HS-27A (cell line): ENCODE measurements at regions not wholly inside any gene's neighbourhood (a gene's known extent, or its start where the extent isn't known, plus 50 kb on each side); places are given as distances from the start of the nearest gene placed in this dataset.
"Not testable (repeated sequence)": the region's sequence is repeated elsewhere in the genome, so short reads cannot be mapped to it uniquely, and the experiment has no call there.

Experiments used
- DNase-seq: peaks from one replicate; pipeline ENCODE4 v3.0.0-alpha.2; 2012; ENCODE audit warnings: low read depth, missing footprints

GRCh38 chr12:9308745-9309144 is 100.5 kb upstream of the PZP start:
- not testable (repeated sequence) for DNase-seq

GRCh38 chr12:9308163-9308562 is 100.0 kb upstream of the PZP start:
- DNase-seq: not testable (repeated sequence)

- DNase-seq: not testable (repeated sequence)
Observed at GRCh38 chr12:9307255-9307654, 99.1 kb upstream of the PZP start.

GRCh38 chr12:9306004-9306403 is 97.8 kb upstream of the PZP start:
- DNase-seq: not testable (repeated sequence)

- DNase-seq: not testable (repeated sequence)
Observed at GRCh38 chr12:9304540-9304939, 96.3 kb upstream of the PZP start.

- DNase-seq: not testable (repeated sequence)
Observed at GRCh38 chr12:9295872-9296271, 87.7 kb upstream of the PZP start.

- not testable (repeated sequence) for DNase-seq
Observed at GRCh38 chr12:9294072-9294620, 86.0 kb upstream of the PZP start.

GRCh38 chr12:9293391-9293790 is 85.2 kb upstream of the PZP start:
- DNase-seq: not testable (repeated sequence)

GRCh38 chr12:9289984-9290383 is 81.8 kb upstream of the PZP start:
- not testable (repeated sequence) for DNase-seq

- DNase-seq: not testable (repeated sequence)
Observed at GRCh38 chr12:9284724-9285123, 76.5 kb upstream of the PZP start.

GRCh38 chr12:9284197-9284596 is 76.0 kb upstream of the PZP start:
- not testable (repeated sequence) for DNase-seq

- DNase-seq: peak; percentile 23
Observed at GRCh38 chr12:9283346-9284095, 75.3 kb upstream of the PZP start.

GRCh38 chr12:9276990-9277389 is 68.8 kb upstream of the PZP start:
- no peak for DNase-seq

GRCh38 chr12:9273276-9273675 is 65.1 kb upstream of the PZP start:
- DNase-seq: peak; percentile 9

- no peak for DNase-seq
Observed at GRCh38 chr12:9271875-9272274, 63.7 kb upstream of the PZP start.

- no peak for DNase-seq
Observed at GRCh38 chr12:9264546-9264945, 56.4 kb upstream of the PZP start.

GRCh38 chr12:9260931-9261330 is 52.7 kb upstream of the PZP start:
- DNase-seq: no peak

GRCh38 chr12:9258676-9259075 is 50.5 kb upstream of the PZP start:
- no peak for DNase-seq
